Osteocyte (in vitro differentiated cells): ENCODE measurements at regions not wholly inside any gene's neighbourhood (a gene's known extent, or its start where the extent isn't known, plus 50 kb on each side); places are given as distances from the start of the nearest gene placed in this dataset.

ENCODE experiments used
- DNase-seq: peaks from one replicate; pipeline ENCODE4 v3.0.0; 2021; ENCODE audit warnings: mixed read lengths; ENCODE audit not compliant: unreplicated experiment; ENCODE audit errors: extremely low spot score
- H3K27ac Mint-ChIP-seq: one replicate; pipeline ENCODE4 v1.8.0; 2021; ENCODE audit warnings: mild to moderate bottlenecking, mixed read lengths; ENCODE audit not compliant: unreplicated experiment
- H3K27me3 Mint-ChIP-seq: one replicate; pipeline ENCODE4 v1.8.0; 2021; ENCODE audit warnings: mixed read lengths; ENCODE audit not compliant: unreplicated experiment
- H3K36me3 Mint-ChIP-seq: one replicate; pipeline ENCODE4 v1.8.0; 2021; ENCODE audit warnings: mixed read lengths; ENCODE audit not compliant: unreplicated experiment
- H3K4me1 Mint-ChIP-seq: one replicate; pipeline ENCODE4 v1.8.0; 2021; ENCODE audit warnings: mixed read lengths; ENCODE audit not compliant: unreplicated experiment
- H3K4me3 Mint-ChIP-seq: one replicate; pipeline ENCODE4 v1.8.0; 2021; ENCODE audit warnings: mild to moderate bottlenecking, moderate library complexity, mixed read lengths; ENCODE audit not compliant: unreplicated experiment
- H3K9me3 Mint-ChIP-seq: one replicate; pipeline ENCODE4 v1.8.0; 2021; ENCODE audit warnings: mixed read lengths; ENCODE audit not compliant: unreplicated experiment
- CTCF ChIP-seq: fragments of 200-600 bp; sonication (generic); IDR thresholded peaks from 2 replicates; pipeline ENCODE4 v1.5.0; 2021; ENCODE audit warnings: antibody characterized with exemption, mild to moderate bottlenecking, moderate library complexity

- Mint-ChIP-seq H3K36me3 (no peaks in the 10 kb centered on the region), H3K4me3 (no peak overlapping the region), H3K27ac (no peak overlapping the region), H3K9me3 (no peaks in the 10 kb centered on the region), H3K4me1 (peaks cover 22% of the 10 kb centered on the region), H3K27me3 (no peaks in the 10 kb centered on the region)
- TF ChIP-seq CTCF, result no peak
- no peak for DNase-seq
Observed at GRCh38 chr15:66615846-66616245, 50.0 kb upstream of the LCTL start.

- DNase-seq, result no peak
- Mint-ChIP-seq H3K4me1 (peaks cover 33% of the 10 kb centered on the region), H3K9me3 (no peaks in the 10 kb centered on the region), H3K4me3 (no peak overlapping the region), H3K27me3 (no peaks in the 10 kb centered on the region), H3K36me3 (no peaks in the 10 kb centered on the region), H3K27ac (peak overlapping the region; percentile 85)
- TF ChIP-seq CTCF, result no peak
Observed at GRCh38 chr15:66617137-66618090, 51.6 kb upstream of the LCTL start.

GRCh38 chr15:66619152-66619903 is 53.5 kb upstream of the LCTL start:
- peak; percentile 95 for TF ChIP-seq CTCF
- Mint-ChIP-seq H3K36me3 (no peaks in the 10 kb centered on the region), H3K27me3 (no peaks in the 10 kb centered on the region), H3K4me1 (peaks cover 41% of the 10 kb centered on the region), H3K27ac (no peak overlapping the region), H3K4me3 (no peak overlapping the region), H3K9me3 (no peaks in the 10 kb centered on the region)
- DNase-seq, result peak; percentile 92

- H3K4me1 Mint-ChIP-seq, result peaks cover 41% of the 10 kb centered on the region
- no peak for DNase-seq
- H3K27ac Mint-ChIP-seq, result no peak overlapping the region
- no peak overlapping the region for H3K4me3 Mint-ChIP-seq
- no peaks in the 10 kb centered on the region for H3K27me3 Mint-ChIP-seq
- H3K36me3 Mint-ChIP-seq, result no peaks in the 10 kb centered on the region
- no peak for TF ChIP-seq CTCF
- H3K9me3 Mint-ChIP-seq, result no peaks in the 10 kb centered on the region
Observed at GRCh38 chr15:66620341-66620740, 54.5 kb upstream of the LCTL start.
